ENCODE measurements at regions not wholly inside any gene's neighbourhood (a gene's known extent, or its start where the extent isn't known, plus 50 kb on each side); places are given as distances from the start of the nearest gene placed in this dataset.

DNA sequence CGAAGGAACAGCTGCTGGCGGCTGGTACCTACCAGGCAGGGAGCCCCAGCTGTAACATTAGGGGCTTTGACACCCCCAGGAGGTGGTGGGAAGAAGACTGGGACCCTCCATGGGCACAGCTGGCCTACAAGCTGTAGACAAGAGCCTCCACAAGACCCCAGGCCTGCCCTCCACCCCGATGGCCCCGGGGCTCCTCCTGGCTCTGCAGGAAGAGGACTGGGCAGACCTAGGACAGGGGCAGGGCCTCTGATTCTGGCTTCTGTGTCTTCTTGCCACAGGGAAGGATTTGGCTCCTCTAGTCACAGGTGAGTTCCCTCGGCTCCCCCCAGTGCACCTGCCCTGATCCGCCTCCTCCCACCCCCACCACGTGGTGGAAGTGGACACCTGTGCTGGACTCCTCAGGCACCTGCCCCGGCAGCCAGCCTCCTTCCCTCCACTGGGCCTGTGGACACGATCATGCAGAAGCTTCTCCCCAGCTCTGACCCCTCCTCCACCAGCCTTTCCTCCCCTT is 53.4 kb upstream of the ODC1 start:
- no TSS peak for BruUV-seq (replicated peaks)
- H3K79me2 ChIP-seq (ENCODE audit: control insufficient read depth, insufficient read depth, low read length), result no peaks in the 10 kb centered on the region
- no peak overlapping the region for H3K9ac ChIP-seq (replicated peaks; ENCODE audit: extremely low read depth, insufficient read depth, low read length)
- no peaks in the 10 kb centered on the region for H4K20me1 ChIP-seq (replicated peaks; ENCODE audit: control insufficient read depth, extremely low read depth, insufficient read depth, low read length)
- dilution Hi-C loops (cut with MboI; ENCODE audit: extremely low pct_ligation_motif_present, low sequenced_read_pairs), result no loop called here
- no peak for DNase-seq (ENCODE audit: low read depth, low spot score)
- ChIA-PET CTCF (no interaction called here), POLR2A (no interaction called here)
- FAIRE-seq, result no peak
- no peaks in the 10 kb centered on the region for H3K27me3 ChIP-seq (ENCODE audit: control insufficient read depth in 2 of 2, insufficient read depth in 2 of 2, low read length in 2 of 2)
- no peaks in the 10 kb centered on the region for H3K36me3 ChIP-seq (ENCODE audit: control insufficient read depth in 2 of 2, extremely low read depth in 1 of 2, insufficient read depth in 2 of 2, low read length in 2 of 2)
- intact Hi-C loops (cut with micrococcal nuclease), result no loop called here
- H3K4me1 ChIP-seq (ENCODE audit: control insufficient read depth, extremely low read depth, insufficient read depth, low read length), result no peaks in the 10 kb centered on the region
- H3K4me2 ChIP-seq (ENCODE audit: insufficient read depth, low read length), result no peak overlapping the region
- no peaks in the 10 kb centered on the region for H3K9me1 ChIP-seq (replicated peaks; ENCODE audit: control insufficient read depth, extremely low read depth, insufficient read depth, low read length)
- no peak overlapping the region for H3K27ac ChIP-seq (ENCODE audit: insufficient read depth, low read depth, low read length)
- no peaks in the 10 kb centered on the region for H3K9me3 ChIP-seq (replicated peaks; ENCODE audit: control insufficient read depth, insufficient read depth, low read length)
- no peak for TF ChIP-seq POLR2A (IDR thresholded peaks at IDR 0.05; ENCODE audit: low read depth, low read length)
- H3K4me3 ChIP-seq (replicated peaks in 1 of 3; ENCODE audit: insufficient read depth in 1 of 3, low read depth in 1 of 3, low read length in 3 of 3), result no peak overlapping the region
- H2AFZ ChIP-seq (ENCODE audit: low read depth, low read length), result no peak overlapping the region

DNA sequence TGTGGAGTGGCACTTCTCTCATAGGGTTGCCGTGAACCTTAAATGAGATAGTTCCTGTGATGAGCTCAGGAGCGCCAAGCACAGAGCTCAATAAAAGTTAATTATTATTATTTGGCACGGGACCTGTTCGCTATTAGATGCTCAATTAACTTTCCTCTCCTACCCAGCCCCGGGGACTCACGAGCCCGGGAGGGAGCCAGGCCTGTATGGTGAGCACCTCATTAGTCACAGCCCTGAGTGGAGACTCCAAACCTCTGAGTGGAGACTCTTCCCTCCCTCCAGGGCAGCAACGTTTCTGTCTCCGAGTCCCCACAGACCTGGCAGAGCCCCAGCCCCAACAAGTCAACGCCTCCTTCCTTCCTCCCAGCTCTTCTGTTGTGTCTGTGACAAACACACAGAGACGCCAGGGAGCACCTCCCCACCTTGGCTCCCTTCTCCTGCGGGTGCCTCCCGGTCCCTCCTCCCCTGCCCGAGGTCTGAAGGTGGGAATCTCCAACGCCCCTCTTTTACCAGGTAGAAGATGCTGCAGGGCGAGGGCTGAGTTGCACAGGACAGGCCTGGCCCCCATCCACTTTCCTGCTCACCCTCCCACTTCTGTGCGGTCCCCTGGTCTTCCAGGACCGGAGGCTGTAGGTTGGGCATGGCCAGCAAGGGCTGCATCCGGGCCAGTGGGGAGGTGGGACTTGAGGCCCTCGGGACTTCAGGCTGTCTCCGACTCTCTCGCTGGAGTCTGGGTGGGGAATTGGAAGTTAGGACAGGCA is 52.7 kb upstream of the ODC1 start:
- H3K4me2 ChIP-seq (ENCODE audit: insufficient read depth, low read length), result no peak overlapping the region
- intact Hi-C loops (cut with micrococcal nuclease), result no loop called here
- BruUV-seq (replicated peaks), result no TSS peak
- H3K27ac ChIP-seq (ENCODE audit: insufficient read depth, low read depth, low read length), result no peak overlapping the region
- no peaks in the 10 kb centered on the region for H4K20me1 ChIP-seq (replicated peaks; ENCODE audit: control insufficient read depth, extremely low read depth, insufficient read depth, low read length)
- H3K27me3 ChIP-seq (ENCODE audit: control insufficient read depth in 2 of 2, insufficient read depth in 2 of 2, low read length in 2 of 2), result no peaks in the 10 kb centered on the region
- FAIRE-seq (no peak), DNase-seq (ENCODE audit: low read depth, low spot score) (no peak)
- ChIA-PET POLR2A (no interaction called here), CTCF (interaction anchor here (0.7 to 1.2 kb wide), 3 partner anchors 10 to 404 kb away, joined by 3 to 4 read pairs (median 3); partner anchors contain the start of gene ODC1)
- no peaks in the 10 kb centered on the region for H3K4me1 ChIP-seq (ENCODE audit: control insufficient read depth, extremely low read depth, insufficient read depth, low read length)
- no peaks in the 10 kb centered on the region for H3K36me3 ChIP-seq (ENCODE audit: control insufficient read depth in 2 of 2, extremely low read depth in 1 of 2, insufficient read depth in 2 of 2, low read length in 2 of 2)
- H3K4me3 ChIP-seq (replicated peaks in 1 of 3; ENCODE audit: insufficient read depth in 1 of 3, low read depth in 1 of 3, low read length in 3 of 3), result no peak overlapping the region
- no peaks in the 10 kb centered on the region for H3K9me1 ChIP-seq (replicated peaks; ENCODE audit: control insufficient read depth, extremely low read depth, insufficient read depth, low read length)
- H3K9ac ChIP-seq (replicated peaks; ENCODE audit: extremely low read depth, insufficient read depth, low read length), result no peak overlapping the region
- dilution Hi-C loops (cut with MboI; ENCODE audit: extremely low pct_ligation_motif_present, low sequenced_read_pairs), result no loop called here
- H3K79me2 ChIP-seq (ENCODE audit: control insufficient read depth, insufficient read depth, low read length), result no peaks in the 10 kb centered on the region
- H2AFZ ChIP-seq (ENCODE audit: low read depth, low read length), result no peak overlapping the region
- TF ChIP-seq GATA2 (IDR thresholded peaks at IDR 0.05; ENCODE audit: insufficient read depth, insufficient read length, low read depth, low read length), result no peak
- H3K9me3 ChIP-seq (replicated peaks; ENCODE audit: control insufficient read depth, insufficient read depth, low read length), result no peaks in the 10 kb centered on the region
